Large intestine (tissue), 3 donors: ENCODE measurements at regions not wholly inside any gene's neighbourhood (a gene's known extent, or its start where the extent isn't known, plus 50 kb on each side); places are given as distances from the start of the nearest gene placed in this dataset.

Experiments
- DNase-seq, 2 donors: peaks; one replicate each; pipeline versions ENCODE4 v3.0.0 to v3.0.0-alpha.2; 2013
- H3K27ac ChIP-seq: one replicate; pipeline ENCODE4 v1.5.1; 2013; ENCODE audit warnings: low read length
- H3K27me3 ChIP-seq: 2 replicates; pipeline ENCODE4 v1.6.1; 2013; ENCODE audit warnings: low read length; ENCODE audit not compliant: control insufficient read depth, insufficient read depth
- H3K36me3 ChIP-seq: 2 replicates; pipeline ENCODE4 v1.6.1; 2013; ENCODE audit warnings: low read length; ENCODE audit not compliant: control insufficient read depth, insufficient read depth
- H3K4me1 ChIP-seq: one replicate; pipeline ENCODE4 v1.6.1; 2013; ENCODE audit warnings: low read length; ENCODE audit not compliant: control insufficient read depth, insufficient read depth
- H3K4me3 ChIP-seq: one replicate; pipeline ENCODE4 v1.5.1; 2013; ENCODE audit warnings: low read length
- H3K9me3 ChIP-seq: one replicate; pipeline ENCODE4 v1.6.1; 2013; ENCODE audit warnings: mild to moderate bottlenecking, low read depth, low read length, moderate library complexity; ENCODE audit not compliant: control insufficient read depth
- WGBS: methylation state at CpG from one replicate; pipeline ENCODE4 v1.1.5; 2013; ENCODE audit warnings: low lambda C conversion rate; ENCODE audit not compliant: insufficient coverage; 5-methylcytosine and 5-hydroxymethylcytosine counted together

- WGBS: no CpG with 5 or more reads among the region's 1 CpG
- Histone ChIP-seq H3K9me3 (no peaks in the 10 kb centered on the region), H3K27me3 (no peaks in the 10 kb centered on the region), H3K36me3 (no peaks in the 10 kb centered on the region), H3K4me3 (no peak overlapping the region), H3K4me1 (no peaks in the 10 kb centered on the region), H3K27ac (no peak overlapping the region)
- DNase-seq: no peak
Measured at GRCh38 chr13:69450245-69450644, 657.4 kb upstream of the ATXN8OS start.

- no peaks in the 10 kb centered on the region for H3K36me3 ChIP-seq
- no peak overlapping the region for H3K4me3 ChIP-seq
- H3K27me3 ChIP-seq: no peaks in the 10 kb centered on the region
- H3K9me3 ChIP-seq: peaks cover 11% of the 10 kb centered on the region
- H3K27ac ChIP-seq: no peak overlapping the region
- DNase-seq: no peak
- no peaks in the 10 kb centered on the region for H3K4me1 ChIP-seq
Measured at GRCh38 chr13:69425235-69425634, 682.4 kb upstream of the ATXN8OS start.

GRCh38 chr13:69423844-69424243 lies 683.8 kb upstream of the ATXN8OS start:
- Histone ChIP-seq H3K27me3 (no peaks in the 10 kb centered on the region), H3K27ac (no peak overlapping the region), H3K4me3 (no peak overlapping the region), H3K4me1 (no peaks in the 10 kb centered on the region), H3K36me3 (no peaks in the 10 kb centered on the region), H3K9me3 (peaks cover 7% of the 10 kb centered on the region)
- no peak for DNase-seq
- no CpG with 5 or more reads among the region's 2 CpGs for WGBS

- Histone ChIP-seq H3K9me3 (peaks cover 4% of the 10 kb centered on the region), H3K27ac (no peak overlapping the region), H3K4me1 (no peaks in the 10 kb centered on the region), H3K4me3 (no peak overlapping the region), H3K27me3 (no peaks in the 10 kb centered on the region), H3K36me3 (no peaks in the 10 kb centered on the region)
- no peak for DNase-seq
Measured at GRCh38 chr13:69418319-69418718, 689.3 kb upstream of the ATXN8OS start.

- no peak overlapping the region for H3K27ac ChIP-seq
- WGBS: 80% methylated on average over 1 of the region's 1 CpG
- no peaks in the 10 kb centered on the region for H3K4me1 ChIP-seq
- no peaks in the 10 kb centered on the region for H3K36me3 ChIP-seq
- no peak for DNase-seq
- no peak overlapping the region for H3K4me3 ChIP-seq
- no peaks in the 10 kb centered on the region for H3K27me3 ChIP-seq
- no peaks in the 10 kb centered on the region for H3K9me3 ChIP-seq
Measured at GRCh38 chr13:69410761-69411160, 696.9 kb upstream of the ATXN8OS start.

- 100% methylated on average over 2 of the region's 2 CpGs for WGBS
- H3K27ac ChIP-seq: no peak overlapping the region
- no peaks in the 10 kb centered on the region for H3K27me3 ChIP-seq
- no peak overlapping the region for H3K4me3 ChIP-seq
- no peak for DNase-seq
- H3K36me3 ChIP-seq: no peaks in the 10 kb centered on the region
- no peaks in the 10 kb centered on the region for H3K4me1 ChIP-seq
- no peaks in the 10 kb centered on the region for H3K9me3 ChIP-seq
Measured at GRCh38 chr13:69391756-69392155, 715.9 kb upstream of the ATXN8OS start.

GRCh38 chr13:69389899-69390298 lies 717.7 kb upstream of the ATXN8OS start:
- 67% methylated on average over 1 of the region's 4 CpGs for WGBS
- Histone ChIP-seq H3K9me3 (no peaks in the 10 kb centered on the region), H3K27ac (no peak overlapping the region), H3K4me3 (no peak overlapping the region), H3K36me3 (no peaks in the 10 kb centered on the region), H3K4me1 (no peaks in the 10 kb centered on the region), H3K27me3 (no peaks in the 10 kb centered on the region)
- DNase-seq: no peak

GRCh38 chr13:69373747-69374425 lies 733.7 kb upstream of the ATXN8OS start:
- no peak overlapping the region for H3K27ac ChIP-seq
- no peaks in the 10 kb centered on the region for H3K27me3 ChIP-seq
- no peaks in the 10 kb centered on the region for H3K9me3 ChIP-seq
- no peak for DNase-seq
- H3K4me1 ChIP-seq: no peaks in the 10 kb centered on the region
- no peaks in the 10 kb centered on the region for H3K36me3 ChIP-seq
- no peak overlapping the region for H3K4me3 ChIP-seq
- 71% methylated on average over 1 of the region's 5 CpGs for WGBS

- Histone ChIP-seq H3K27me3 (no peaks in the 10 kb centered on the region), H3K4me1 (no peaks in the 10 kb centered on the region), H3K9me3 (no peaks in the 10 kb centered on the region), H3K4me3 (no peak overlapping the region), H3K36me3 (no peaks in the 10 kb centered on the region), H3K27ac (no peak overlapping the region)
- WGBS: 92% methylated on average over 2 of the region's 3 CpGs
- no peak for DNase-seq
Measured at GRCh38 chr13:69363360-69363759, 744.3 kb upstream of the ATXN8OS start.

- Histone ChIP-seq H3K9me3 (no peaks in the 10 kb centered on the region), H3K4me1 (no peaks in the 10 kb centered on the region), H3K4me3 (no peak overlapping the region), H3K27ac (no peak overlapping the region), H3K27me3 (no peaks in the 10 kb centered on the region), H3K36me3 (no peaks in the 10 kb centered on the region)
- DNase-seq: no peak
- WGBS: 40% methylated on average over 1 of the region's 3 CpGs
Measured at GRCh38 chr13:69331245-69331644, 776.4 kb upstream of the ATXN8OS start.

GRCh38 chr13:69324090-69324886 lies 783.3 kb upstream of the ATXN8OS start:
- no peak overlapping the region for H3K27ac ChIP-seq
- H3K9me3 ChIP-seq: no peaks in the 10 kb centered on the region
- 14% methylated on average over 2 of the region's 2 CpGs for WGBS
- no peaks in the 10 kb centered on the region for H3K27me3 ChIP-seq
- H3K4me3 ChIP-seq: no peak overlapping the region
- DNase-seq: no peak
- no peaks in the 10 kb centered on the region for H3K36me3 ChIP-seq
- no peaks in the 10 kb centered on the region for H3K4me1 ChIP-seq
